ENCODE measurements at regions not wholly inside any gene's neighbourhood (a gene's known extent, or its start where the extent isn't known, plus 50 kb on each side); places are given as distances from the start of the nearest gene placed in this dataset.
"Not testable (repeated sequence)": the region's sequence is repeated elsewhere in the genome, so short reads cannot be mapped to it uniquely, and the experiment has no call there.

- DNase-seq (ENCODE audit: low read depth in 2 of 3, low spot score in 1 of 3) = no peak
Observed at GRCh38 chr2:236632295-236633218, 62.9 kb downstream of the ACKR3 start.

- no peak for DNase-seq (ENCODE audit: low read depth in 2 of 3, low spot score in 1 of 3)
Observed at GRCh38 chr2:236633219-236633570, 63.6 kb downstream of the ACKR3 start.

- no peak for DNase-seq (ENCODE audit: low read depth in 2 of 3, low spot score in 1 of 3)
Observed at GRCh38 chr2:236633775-236634560, 64.3 kb downstream of the ACKR3 start.

- DNase-seq (ENCODE audit: low read depth in 2 of 3, low spot score in 1 of 3) = no peak
Observed at GRCh38 chr2:236636261-236636660, 66.6 kb downstream of the ACKR3 start.

- DNase-seq (ENCODE audit: low read depth in 2 of 3, low spot score in 1 of 3) = no peak
Observed at GRCh38 chr2:236636714-236637470, 67.3 kb downstream of the ACKR3 start.

- DNase-seq (ENCODE audit: low read depth in 2 of 3, low spot score in 1 of 3) = no peak
Observed at GRCh38 chr2:236637686-236638569, 68.3 kb downstream of the ACKR3 start.

GRCh38 chr2:236638707-236639106 is 69.1 kb downstream of the ACKR3 start:
- no peak for DNase-seq (ENCODE audit: low read depth in 2 of 3, low spot score in 1 of 3)

- DNase-seq (ENCODE audit: low read depth in 2 of 3, low spot score in 1 of 3) = no peak
Observed at GRCh38 chr2:236639461-236640235, 70.0 kb downstream of the ACKR3 start.

- no peak for DNase-seq (ENCODE audit: low read depth in 2 of 3, low spot score in 1 of 3)
Observed at GRCh38 chr2:236641051-236641726, 71.6 kb downstream of the ACKR3 start.

- no peak for DNase-seq (ENCODE audit: low read depth in 2 of 3, low spot score in 1 of 3)
Observed at GRCh38 chr2:236642125-236642524, 72.5 kb downstream of the ACKR3 start.

GRCh38 chr2:236642584-236643291 is 73.1 kb downstream of the ACKR3 start:
- no peak for DNase-seq (ENCODE audit: low read depth in 2 of 3, low spot score in 1 of 3)

- no peak for DNase-seq (ENCODE audit: low read depth in 2 of 3, low spot score in 1 of 3)
Observed at GRCh38 chr2:236643480-236643879, 73.9 kb downstream of the ACKR3 start.

GRCh38 chr2:236644067-236644466 is 74.4 kb downstream of the ACKR3 start:
- no peak for DNase-seq (ENCODE audit: low read depth in 2 of 3, low spot score in 1 of 3)

GRCh38 chr2:236644502-236644911 is 74.9 kb downstream of the ACKR3 start:
- DNase-seq (ENCODE audit: low read depth in 2 of 3, low spot score in 1 of 3) = no peak

GRCh38 chr2:236645141-236645540 is 75.5 kb downstream of the ACKR3 start:
- DNase-seq (ENCODE audit: low read depth in 2 of 3, low spot score in 1 of 3) = not testable (repeated sequence)

GRCh38 chr2:236646441-236646840 is 76.8 kb downstream of the ACKR3 start:
- no peak for DNase-seq (ENCODE audit: low read depth in 2 of 3, low spot score in 1 of 3)

GRCh38 chr2:236646871-236647270 is 77.2 kb downstream of the ACKR3 start:
- no peak for DNase-seq (ENCODE audit: low read depth in 2 of 3, low spot score in 1 of 3)

- no peak for DNase-seq (ENCODE audit: low read depth in 2 of 3, low spot score in 1 of 3)
Observed at GRCh38 chr2:236647621-236648020, 78.0 kb downstream of the ACKR3 start.

GRCh38 chr2:236653863-236654262 is 84.2 kb downstream of the ACKR3 start:
- DNase-seq (ENCODE audit: low read depth in 2 of 3, low spot score in 1 of 3) = no peak

Data from stimulated activated CD4-positive, alpha-beta T cell treated with anti-CD3 and anti-CD28 coated beads, Interleukin-12 subunit alpha, Interleukin-12 subunit beta, amount 100 ng/mL, for 48 hours (primary cell).